ELR (cell line): ENCODE measurements at regions not wholly inside any gene's neighbourhood (a gene's known extent, or its start where the extent isn't known, plus 50 kb on each side); places are given as distances from the start of the nearest gene placed in this dataset.
"Not testable (repeated sequence)": the region's sequence is repeated elsewhere in the genome, so short reads cannot be mapped to it uniquely, and the experiment has no call there.

Experiments used
- DNase-seq: peaks from one replicate; pipeline ENCODE4 v3.0.0-alpha.2; 2015; ENCODE audit warnings: low read depth

DNA sequence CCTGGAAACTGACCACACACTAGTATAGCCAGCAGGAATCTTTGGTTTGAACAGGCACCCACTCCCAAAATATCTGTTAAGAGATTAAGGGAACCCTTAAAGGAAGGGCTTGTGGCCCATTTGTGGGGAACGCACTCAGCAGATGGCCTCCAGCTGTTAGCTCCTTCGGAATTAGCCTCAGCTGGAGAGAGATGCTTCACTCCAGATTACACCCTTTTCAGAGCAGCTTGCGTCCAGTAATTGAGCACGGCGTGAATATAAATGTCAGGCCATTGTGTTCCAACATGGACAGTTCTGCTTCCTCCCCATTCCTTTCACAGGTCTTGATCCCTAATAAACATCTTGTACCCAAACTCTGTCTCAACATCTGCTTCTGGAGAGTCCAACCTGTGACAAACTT, 397.8 kb downstream of the SEC23A start:
- no peak for DNase-seq

DNA sequence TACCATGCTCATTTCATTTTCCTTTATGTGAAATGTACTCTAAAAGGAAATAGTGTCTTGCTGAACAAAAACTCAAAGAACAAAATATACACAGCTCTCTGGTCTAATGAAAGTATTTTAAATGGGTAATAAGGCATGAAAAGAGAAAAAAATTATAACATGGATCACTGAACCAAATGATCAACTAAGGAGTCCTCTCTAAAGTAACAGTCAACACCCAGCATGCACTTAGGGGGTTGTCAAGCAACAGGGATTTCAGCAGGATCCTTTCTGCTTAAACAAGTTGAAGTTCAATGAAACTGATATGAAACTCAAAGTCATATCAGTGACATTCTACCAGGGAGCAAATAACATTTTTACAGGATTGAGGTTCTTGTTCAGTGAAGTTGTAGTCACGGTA, 398.8 kb downstream of the SEC23A start:
- DNase-seq, result no peak

DNA sequence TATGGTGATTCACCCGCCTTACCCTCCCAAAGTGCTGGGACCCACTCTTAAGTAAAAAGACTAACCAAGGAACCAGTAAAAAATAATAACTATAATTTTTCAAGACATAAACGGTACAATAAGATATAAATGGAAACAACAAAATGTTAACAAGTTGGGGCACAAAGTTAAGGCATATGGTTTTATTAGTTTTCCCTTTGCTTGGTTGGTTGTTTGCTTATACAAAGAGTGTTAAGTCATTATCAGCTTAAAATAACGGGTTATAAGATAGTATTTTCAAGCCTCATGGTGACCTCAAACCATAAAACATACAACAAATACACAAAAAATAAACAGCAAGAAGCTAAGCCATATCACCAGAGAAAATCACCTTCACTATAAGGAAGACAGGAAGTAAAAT, 406.1 kb downstream of the SEC23A start:
- DNase-seq, result no peak

DNA sequence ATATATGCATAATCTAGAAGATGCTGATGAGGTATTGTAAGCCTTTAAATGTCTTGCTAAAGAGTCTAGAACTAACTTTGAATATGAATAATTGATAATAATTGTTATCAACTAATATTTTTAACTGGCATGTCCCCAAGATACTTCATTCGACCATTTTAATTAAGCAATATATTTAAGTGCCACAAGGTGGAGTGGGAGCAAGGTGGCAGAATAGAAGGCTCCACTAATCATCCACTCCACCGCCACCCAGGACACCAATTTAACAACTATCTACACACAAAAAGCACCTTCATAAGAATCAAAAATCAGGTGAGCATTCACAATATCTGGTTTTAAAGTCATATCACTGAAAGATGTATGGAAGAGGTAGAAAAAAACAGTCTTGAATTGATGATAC, 409.6 kb downstream of the SEC23A start:
- DNase-seq, result no peak

DNA sequence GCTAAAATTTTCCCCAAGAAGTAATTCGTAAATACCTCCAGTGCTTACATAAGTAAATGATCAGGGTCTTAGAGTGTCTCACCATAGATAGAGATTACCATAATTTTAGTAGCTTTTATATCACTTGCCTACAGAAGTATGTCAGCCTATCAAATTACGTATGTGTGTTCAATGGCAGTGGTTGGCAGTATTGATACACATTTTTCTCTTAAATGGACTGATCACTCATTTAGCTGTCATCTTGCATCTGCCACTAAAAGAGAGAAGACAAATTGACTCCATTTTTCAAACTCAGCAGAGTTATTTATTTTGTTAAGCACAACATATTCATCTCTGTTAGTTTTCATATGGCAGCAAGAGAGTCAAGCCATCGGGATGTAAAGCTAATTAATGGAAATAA, 413.1 kb upstream of the CLEC14A start:
- no peak for DNase-seq

GRCh38 chr14:38663382-38663781, 407.5 kb upstream of the CLEC14A start:
- no peak for DNase-seq

DNA sequence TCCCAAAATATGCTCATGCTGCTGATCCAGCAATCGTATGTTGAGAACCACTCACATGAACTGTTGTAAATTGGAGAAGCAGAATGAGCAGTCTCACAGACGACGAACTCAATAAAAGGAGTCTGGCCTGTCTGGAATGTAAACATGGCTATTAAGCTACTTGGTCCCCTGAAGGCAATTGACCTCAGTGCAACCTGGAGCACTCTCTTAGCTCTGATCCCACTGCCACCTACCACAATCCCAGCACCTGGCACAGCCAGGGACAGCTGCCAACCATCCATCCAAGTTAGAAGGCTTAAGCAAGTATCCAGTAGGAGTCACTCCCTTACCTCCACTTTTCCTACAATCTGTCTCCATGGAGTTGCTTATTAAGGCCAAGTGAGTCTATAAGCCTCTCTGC, 406.9 kb upstream of the CLEC14A start:
- DNase-seq, result no peak

- no peak for DNase-seq
Observed at GRCh38 chr14:38646391-38646790, 390.5 kb upstream of the CLEC14A start.

DNA sequence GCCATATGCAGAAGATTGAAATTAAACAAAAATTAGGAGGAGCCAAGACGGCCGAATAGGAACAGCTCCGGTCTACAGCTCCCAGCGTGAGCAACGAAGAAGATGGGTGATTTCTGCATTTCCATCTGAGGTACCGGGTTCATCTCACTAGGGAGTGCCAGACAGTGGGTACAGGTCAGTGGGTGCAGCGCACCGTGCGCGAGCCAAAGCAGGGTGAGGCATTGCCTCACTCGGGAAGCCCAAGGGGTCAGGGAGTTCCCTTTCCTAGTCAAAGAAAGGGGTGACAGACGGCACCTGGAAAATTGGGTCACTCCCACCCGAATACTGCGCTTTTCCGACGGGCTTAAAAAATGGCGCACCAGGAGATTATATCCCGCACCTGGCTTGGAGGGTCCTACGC, 379.0 kb upstream of the CLEC14A start:
- not testable (repeated sequence) for DNase-seq

- no peak for DNase-seq
Observed at GRCh38 chr14:38629412-38629811, 373.5 kb upstream of the CLEC14A start.

DNA sequence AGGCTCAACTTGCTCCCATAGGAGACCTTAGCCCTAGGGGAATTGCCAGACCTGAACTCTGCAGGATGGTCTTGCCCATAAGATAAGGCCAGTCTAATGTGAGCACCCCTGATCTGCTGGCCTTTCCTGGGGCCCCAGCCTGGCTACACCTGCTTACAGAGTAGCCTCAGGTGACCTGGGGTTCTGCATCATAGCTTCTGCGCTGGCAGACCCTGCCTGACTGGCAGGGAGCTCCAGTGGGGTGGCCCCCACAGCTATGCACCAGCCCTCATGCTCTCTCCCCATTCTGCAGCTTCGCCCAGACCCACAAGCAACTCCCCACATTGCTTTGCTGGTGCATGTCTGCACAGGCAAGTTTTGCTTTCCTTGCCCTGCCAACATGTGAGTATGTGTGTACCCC, 371.3 kb upstream of the CLEC14A start:
- DNase-seq, result no peak

DNA sequence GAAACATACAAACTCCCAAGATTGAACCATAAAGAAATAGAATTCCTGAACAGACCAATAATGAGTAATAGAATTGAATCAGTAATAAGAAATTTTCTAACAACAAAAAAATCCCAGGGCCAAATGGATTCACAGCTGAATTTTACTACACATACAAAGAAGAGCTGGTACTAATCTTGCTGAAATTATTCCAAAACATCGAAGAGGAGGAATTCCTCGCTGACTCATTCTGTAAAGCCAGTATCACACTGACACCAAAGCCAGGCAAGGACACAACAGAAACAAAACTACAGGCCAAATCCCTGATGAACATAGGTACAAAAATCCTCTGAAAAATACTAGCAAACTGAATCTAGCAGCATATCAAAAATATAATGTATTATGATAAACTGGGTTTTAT, 367.8 kb upstream of the CLEC14A start:
- DNase-seq, result peak; percentile 18

- DNase-seq, result peak; percentile 6
Observed at GRCh38 chr14:38618514-38618913, 362.6 kb upstream of the CLEC14A start.

DNA sequence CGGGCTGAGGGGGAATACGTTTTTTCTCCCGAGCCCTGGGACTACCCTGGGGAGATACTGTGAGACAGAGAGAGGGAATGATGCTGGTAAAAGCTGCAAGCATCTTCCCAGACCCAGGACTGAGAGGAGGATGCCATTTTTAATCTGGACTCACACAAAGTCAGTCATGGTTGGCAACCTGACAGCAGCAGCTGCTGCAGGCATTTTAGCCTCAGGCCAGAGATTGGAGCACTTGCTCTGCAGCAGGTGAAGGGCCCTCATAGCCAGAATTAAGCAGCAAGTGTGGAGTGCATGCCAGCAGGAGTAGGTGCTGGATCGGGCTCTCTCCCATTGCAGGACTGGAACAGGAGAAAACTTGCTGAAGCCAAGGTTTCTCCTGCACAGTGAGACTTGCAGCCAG, 361.1 kb upstream of the CLEC14A start:
- DNase-seq, result peak; percentile 12

- DNase-seq, result no peak
Observed at GRCh38 chr14:38611928-38612327, 356.0 kb upstream of the CLEC14A start.

DNA sequence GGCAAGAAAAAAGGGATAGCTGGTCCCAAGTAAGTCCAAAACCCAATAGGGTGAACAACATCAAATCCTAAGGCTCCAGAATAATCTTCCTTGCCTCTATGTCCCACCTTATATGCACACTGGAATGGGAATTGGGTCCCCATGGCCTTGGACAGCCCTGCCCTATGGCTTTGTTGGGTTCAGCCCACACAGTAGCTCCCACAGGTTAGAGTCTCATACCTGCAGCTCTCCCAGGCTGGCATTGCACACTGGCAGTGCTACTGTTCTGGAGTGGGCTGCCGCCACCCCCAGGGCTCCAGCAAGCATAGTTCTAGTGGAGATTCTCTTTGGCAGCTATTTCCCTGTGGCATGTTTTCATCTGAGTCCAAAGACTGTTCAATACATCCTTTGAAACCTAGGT, 352.4 kb upstream of the CLEC14A start:
- no peak for DNase-seq

DNA sequence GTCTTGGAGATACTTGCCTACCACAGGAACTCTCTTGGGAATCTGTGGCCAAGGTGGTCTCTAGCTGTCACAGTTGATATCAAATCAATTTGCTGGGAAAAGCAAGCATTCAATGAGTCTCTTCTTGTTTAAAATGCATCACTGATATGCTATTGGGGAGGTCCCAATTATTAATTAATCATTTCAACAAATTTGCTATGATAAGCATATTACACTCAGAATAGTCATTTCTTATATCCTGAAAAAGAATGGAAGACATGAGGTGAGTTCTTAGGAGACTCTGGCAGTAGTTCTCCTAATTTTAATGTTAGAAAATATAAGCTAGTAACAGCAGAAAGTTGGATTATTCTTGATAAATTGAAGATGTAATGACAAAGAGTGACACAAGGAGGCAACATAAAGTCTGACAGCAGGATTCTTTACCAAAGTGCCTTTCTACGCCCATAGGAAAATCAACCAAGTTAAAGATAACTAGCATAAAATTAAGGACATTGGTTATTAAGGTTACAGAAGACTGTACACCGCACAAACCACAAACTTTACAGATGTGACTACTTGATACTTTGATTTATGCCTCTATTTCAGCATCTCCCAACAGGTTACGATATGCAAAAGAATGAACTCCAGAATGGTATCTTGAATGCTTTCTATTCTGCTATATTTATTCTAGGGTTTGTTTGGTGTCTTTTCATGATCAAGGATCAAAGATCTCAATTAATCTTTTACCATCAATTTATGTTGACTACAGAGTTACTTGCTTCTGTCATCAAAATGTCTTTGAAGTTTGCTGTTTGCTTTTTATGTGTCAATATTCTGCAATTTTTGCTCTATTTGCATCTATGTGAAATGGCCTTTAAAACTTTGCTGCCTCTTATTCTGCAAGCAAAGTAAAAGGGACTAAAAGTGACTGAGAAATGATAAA, 349.6 kb upstream of the CLEC14A start:
- DNase-seq, result peak; percentile 31

GRCh38 chr14:38600572-38600971, 344.7 kb upstream of the CLEC14A start:
- DNase-seq, result peak; percentile 66

- no peak for DNase-seq
Observed at GRCh38 chr14:38593476-38593875, 337.6 kb upstream of the CLEC14A start.

DNA sequence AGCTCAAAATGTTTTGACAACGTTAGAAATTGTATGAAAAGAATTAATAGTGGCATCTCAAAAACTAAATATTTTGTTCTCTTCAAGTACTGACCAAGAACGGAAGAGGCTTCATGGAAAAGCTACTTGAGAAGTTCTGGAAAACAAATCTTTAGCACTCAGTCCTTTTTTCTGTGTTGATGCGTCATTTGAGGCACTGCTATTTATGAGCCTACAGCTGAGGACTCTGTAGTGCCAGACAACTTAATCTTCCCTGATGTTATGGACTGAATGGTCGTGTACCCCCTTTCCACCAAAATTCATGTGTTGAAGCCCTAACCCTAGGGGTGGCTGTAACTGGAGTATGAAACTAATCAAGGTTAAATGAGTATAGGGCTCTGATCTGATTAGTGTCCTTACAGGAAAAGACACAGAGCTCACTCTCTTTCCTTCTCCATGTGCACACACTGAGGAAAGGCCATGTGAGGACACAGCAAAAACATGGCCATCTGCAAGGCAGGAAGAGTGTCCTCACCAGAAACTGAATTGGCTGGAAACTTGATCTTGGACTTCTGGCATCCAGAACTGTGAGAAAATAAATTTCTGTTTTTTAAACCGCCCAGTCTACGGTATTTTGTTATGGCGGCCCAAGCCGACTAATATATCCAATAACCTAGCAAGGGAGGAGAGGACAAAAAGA, 337.0 kb upstream of the CLEC14A start:
- DNase-seq, result no peak

GRCh38 chr14:38589747-38590350, 334.0 kb upstream of the CLEC14A start:
- no peak for DNase-seq

DNA sequence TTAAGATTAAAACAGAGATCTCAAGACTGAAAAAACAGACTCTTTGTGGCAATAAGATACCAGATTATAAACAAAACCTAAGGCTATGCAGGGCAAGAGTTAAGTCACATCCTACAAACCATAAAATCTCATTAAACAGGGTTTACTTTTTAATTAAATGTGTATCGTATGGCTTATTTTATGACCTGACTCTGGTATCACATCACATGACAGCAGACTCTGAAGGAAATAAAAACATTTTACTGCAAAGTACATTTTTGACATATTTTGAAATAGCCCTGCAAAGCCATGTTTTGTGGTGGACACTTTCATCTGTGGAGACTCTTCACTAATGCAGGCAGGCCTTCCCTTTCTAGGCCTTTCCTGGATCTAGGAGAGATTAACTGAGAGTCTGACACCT, 327.6 kb upstream of the CLEC14A start:
- no peak for DNase-seq

DNA sequence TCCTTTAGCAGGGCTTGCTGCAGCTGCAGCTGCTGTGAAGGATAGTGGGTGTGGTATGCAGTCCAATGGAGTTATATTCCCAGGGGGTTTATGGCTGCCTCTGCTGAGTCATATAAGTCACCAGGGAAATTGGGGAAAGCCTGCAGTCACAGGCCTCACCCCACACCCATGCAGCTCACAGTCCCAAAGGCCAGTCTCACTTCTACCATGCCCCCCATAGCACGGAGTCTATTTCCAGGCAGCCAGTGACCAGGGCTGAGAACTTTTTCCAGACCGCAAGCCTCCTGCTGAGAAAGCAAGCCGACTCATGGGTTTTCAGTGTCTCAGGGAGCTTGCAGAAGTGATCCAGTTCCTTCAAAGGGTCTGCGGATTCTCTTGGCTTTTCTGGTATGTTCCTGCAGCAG, 322.4 kb upstream of the CLEC14A start:
- no peak for DNase-seq
